ENCODE measurements at regions not wholly inside any gene's neighbourhood (a gene's known extent, or its start where the extent isn't known, plus 50 kb on each side); places are given as distances from the start of the nearest gene placed in this dataset.

GRCh38 chr5:129249886-129250285, 155.3 kb downstream of the ISOC1 start:
- no peaks in the 10 kb centered on the region for H3K4me1 Mint-ChIP-seq
- no peak for DNase-seq
- Histone ChIP-seq H4K20me1 (ENCODE audit: insufficient read depth, low read length) (no peaks in the 10 kb centered on the region), H3K9me3 (replicated peaks in 1 of 2; ENCODE audit: control insufficient read depth in 1 of 2, insufficient read depth in 1 of 2, low read length in 2 of 2) (peaks cover 2 to 7% of the 10 kb centered on the region in 2 donors), H3K27ac (ENCODE audit: low read depth in 1 of 2, low read length in 2 of 2) (no peak overlapping the region), H3K4me1 (ENCODE audit: control insufficient read depth in 1 of 2, insufficient read depth in 2 of 2, low read length in 2 of 2) (no peaks in the 10 kb centered on the region), H3K27me3 (ENCODE audit: control insufficient read depth in 2 of 2, insufficient read depth in 2 of 2, low read length in 2 of 2) (no peaks in the 10 kb centered on the region), H3K36me3 (replicated peaks in 1 of 2; ENCODE audit: control insufficient read depth in 1 of 2, insufficient read depth in 2 of 2, low read length in 2 of 2) (no peaks in the 10 kb centered on the region), H3K4me2 (replicated peaks; ENCODE audit: extremely low read depth, low read length, poor library complexity, severe bottlenecking) (no peak overlapping the region), H3K9ac (ENCODE audit: insufficient read depth, low read length, poor library complexity, severe bottlenecking) (no peak overlapping the region), H3K4me3 (replicated peaks in 1 of 3; ENCODE audit: low read depth in 2 of 3, low read length in 3 of 3) (no peak overlapping the region), H2AFZ (ENCODE audit: insufficient read depth, low read depth, low read length, poor library complexity, severe bottlenecking) (no peak overlapping the region), H3K79me2 (ENCODE audit: insufficient read depth, low read length) (no peaks in the 10 kb centered on the region)
- intact Hi-C loops (cut with micrococcal nuclease) = no loop called here
- H3K27ac Mint-ChIP-seq = no peak overlapping the region
- no peak overlapping the region for H3K4me3 Mint-ChIP-seq
- WGBS (ENCODE audit: insufficient coverage) = 92% methylated on average over 6 of the region's 9 CpGs
- H3K36me3 Mint-ChIP-seq = no peaks in the 10 kb centered on the region
- H3K27me3 Mint-ChIP-seq (ENCODE audit: low read depth in 3 of 3) = peaks cover 0 to 1% (median 0%) of the 10 kb centered on the region in 3 donors
- no peak for TF ChIP-seq CTCF (IDR thresholded peaks at IDR 0.05)
- peaks cover 0 to 8% (median 2%) of the 10 kb centered on the region in 7 donors for H3K9me3 Mint-ChIP-seq

DNA sequence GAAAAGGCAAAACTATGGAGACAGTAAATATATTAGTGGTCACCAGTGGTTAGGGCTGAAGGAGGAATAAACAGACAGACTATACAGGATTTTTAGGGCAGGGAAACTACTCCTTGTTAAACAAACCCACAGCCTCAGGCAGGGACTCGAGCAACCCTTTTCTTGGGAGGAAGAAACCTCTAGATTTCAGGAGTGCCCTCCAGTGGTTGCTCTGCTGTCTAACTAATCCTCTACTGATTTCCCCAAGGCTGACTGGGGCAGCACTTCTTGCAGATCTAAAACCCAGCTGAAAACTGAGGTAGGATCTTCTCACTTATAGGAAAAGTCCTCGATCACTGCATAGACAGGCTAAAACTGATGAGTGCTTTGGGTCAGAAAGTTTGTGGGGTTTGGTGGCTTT, 176.8 kb downstream of the ISOC1 start:
- no peaks in the 10 kb centered on the region for H3K36me3 ChIP-seq (replicated peaks in 1 of 2; ENCODE audit: control insufficient read depth in 1 of 2, insufficient read depth in 2 of 2, low read length in 2 of 2)
- no CpG with 5 or more reads among the region's 2 CpGs for WGBS (ENCODE audit: insufficient coverage)

More for the DNA sequence above, 176.8 kb downstream of the ISOC1 start:
- peaks cover 0 to 4% of the 10 kb centered on the region in 2 donors for H3K9me3 ChIP-seq (replicated peaks in 1 of 2; ENCODE audit: control insufficient read depth in 1 of 2, insufficient read depth in 1 of 2, low read length in 2 of 2)
- no peak overlapping the region for H3K9ac ChIP-seq (ENCODE audit: insufficient read depth, low read length, poor library complexity, severe bottlenecking)
- no peak overlapping the region for H2AFZ ChIP-seq (ENCODE audit: insufficient read depth, low read depth, low read length, poor library complexity, severe bottlenecking)
- no peak overlapping the region for H3K27ac ChIP-seq (ENCODE audit: low read depth in 1 of 2, low read length in 2 of 2)
- H3K36me3 Mint-ChIP-seq = no peaks in the 10 kb centered on the region
- no peaks in the 10 kb centered on the region for H3K79me2 ChIP-seq (ENCODE audit: insufficient read depth, low read length)
- no peak for TF ChIP-seq CTCF (IDR thresholded peaks at IDR 0.05)
- H3K4me2 ChIP-seq (replicated peaks; ENCODE audit: extremely low read depth, low read length, poor library complexity, severe bottlenecking) = no peak overlapping the region
- intact Hi-C loops (cut with micrococcal nuclease) = no loop called here
- no peak for DNase-seq
- no peaks in the 10 kb centered on the region for H3K4me1 Mint-ChIP-seq
- H4K20me1 ChIP-seq (ENCODE audit: insufficient read depth, low read length) = no peaks in the 10 kb centered on the region
- H3K4me1 ChIP-seq (ENCODE audit: control insufficient read depth in 1 of 2, insufficient read depth in 2 of 2, low read length in 2 of 2) = no peaks in the 10 kb centered on the region
- peaks cover 0 to 5% (median 0%) of the 10 kb centered on the region in 7 donors for H3K9me3 Mint-ChIP-seq
- no peak overlapping the region for H3K4me3 Mint-ChIP-seq
- no peaks in the 10 kb centered on the region for H3K27me3 ChIP-seq (ENCODE audit: control insufficient read depth in 2 of 2, insufficient read depth in 2 of 2, low read length in 2 of 2)
- H3K27me3 Mint-ChIP-seq (ENCODE audit: low read depth in 3 of 3) = peaks cover 0 to 2% (median 0%) of the 10 kb centered on the region in 3 donors
- H3K27ac Mint-ChIP-seq = no peak overlapping the region
- no peak overlapping the region for H3K4me3 ChIP-seq (replicated peaks in 1 of 3; ENCODE audit: low read depth in 2 of 3, low read length in 3 of 3)
